Left lung (tissue), 4 donors: ENCODE measurements at regions not wholly inside any gene's neighbourhood (a gene's known extent, or its start where the extent isn't known, plus 50 kb on each side); places are given as distances from the start of the nearest gene placed in this dataset.

Experiments used
- ATAC-seq: fragments of 200-7000 bp; cut with Tn5 transposase; one replicate; pipeline ENCODE4 v1.9.1; 2020; ENCODE audit warnings: moderate library complexity
- DNase-seq, 4 donors: peaks; one replicate each; pipeline ENCODE4 v3.0.0-alpha.2; 2013 to 2020
- H3K27ac ChIP-seq, 2 donors: fragments of 200-600 bp; sonication (generic) in 1 of 2; one replicate each; pipeline versions ENCODE4 v1.5.0 to v1.8.0; 2020 to 2021
- H3K27me3 ChIP-seq, 2 donors: fragments of 200-600 bp; sonication (generic) in 1 of 2; one replicate each; pipeline versions ENCODE4 v1.5.0 to v1.8.0; 2020 to 2021
- H3K36me3 ChIP-seq, 2 donors: fragments of 200-600 bp; sonication (generic) in 1 of 2; one replicate each; pipeline versions ENCODE4 v1.5.0 to v1.8.0; 2020 to 2021
- H3K4me1 ChIP-seq, 2 donors: fragments of 200-600 bp; one replicate each; pipeline ENCODE4 v1.8.0; 2021
- H3K4me3 ChIP-seq, 2 donors: fragments of 200-600 bp; sonication (generic) in 1 of 2; one replicate each; pipeline versions ENCODE4 v1.5.0 to v1.8.0; 2020 to 2021; ENCODE audit warnings: mild to moderate bottlenecking in 1 of 2
- H3K9me3 ChIP-seq, 2 donors: fragments of 200-600 bp; sonication (generic) in 1 of 2; one replicate each; pipeline versions ENCODE4 v1.5.0 to v1.8.0; 2020 to 2021
- intact Hi-C, 2 donors: fragments of 100-400 bp; cut with DNase I; formaldehyde crosslinking; loops; one replicate each; pipeline versions ENCODE4 v1.11.2 to v1.14.2; 2022
- TF ChIP-seq, protein P1 (sequence below), 2 donors: fragments of 200-600 bp; sonication (generic) in 1 of 2; IDR thresholded peaks; one replicate each; pipeline versions ENCODE4 v1.5.0 to v1.8.0; 2021; ENCODE audit warnings: antibody characterized with exemption in 2 of 2
- donor health status: DM: no; HTN: yes; CAD: no.
- donor health status: DM: no; HTN: no; CAD: no.

- H3K27me3 ChIP-seq, result no peaks in the 10 kb centered on the region
- ATAC-seq, result no peak
- no peak overlapping the region for H3K4me3 ChIP-seq
- no peaks in the 10 kb centered on the region for H3K4me1 ChIP-seq
- DNase-seq, result no peak
- no peak overlapping the region for H3K27ac ChIP-seq
- intact Hi-C loops, result no loop called here
- no peaks in the 10 kb centered on the region for H3K9me3 ChIP-seq
- H3K36me3 ChIP-seq, result no peaks in the 10 kb centered on the region
- TF ChIP-seq, protein P1, sequence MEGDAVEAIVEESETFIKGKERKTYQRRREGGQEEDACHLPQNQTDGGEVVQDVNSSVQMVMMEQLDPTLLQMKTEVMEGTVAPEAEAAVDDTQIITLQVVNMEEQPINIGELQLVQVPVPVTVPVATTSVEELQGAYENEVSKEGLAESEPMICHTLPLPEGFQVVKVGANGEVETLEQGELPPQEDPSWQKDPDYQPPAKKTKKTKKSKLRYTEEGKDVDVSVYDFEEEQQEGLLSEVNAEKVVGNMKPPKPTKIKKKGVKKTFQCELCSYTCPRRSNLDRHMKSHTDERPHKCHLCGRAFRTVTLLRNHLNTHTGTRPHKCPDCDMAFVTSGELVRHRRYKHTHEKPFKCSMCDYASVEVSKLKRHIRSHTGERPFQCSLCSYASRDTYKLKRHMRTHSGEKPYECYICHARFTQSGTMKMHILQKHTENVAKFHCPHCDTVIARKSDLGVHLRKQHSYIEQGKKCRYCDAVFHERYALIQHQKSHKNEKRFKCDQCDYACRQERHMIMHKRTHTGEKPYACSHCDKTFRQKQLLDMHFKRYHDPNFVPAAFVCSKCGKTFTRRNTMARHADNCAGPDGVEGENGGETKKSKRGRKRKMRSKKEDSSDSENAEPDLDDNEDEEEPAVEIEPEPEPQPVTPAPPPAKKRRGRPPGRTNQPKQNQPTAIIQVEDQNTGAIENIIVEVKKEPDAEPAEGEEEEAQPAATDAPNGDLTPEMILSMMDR (IDR thresholded peaks at IDR 0.05), result no peak
These were observed 93.3 kb downstream of the EDN1 start for GRCh38 chr6:12383448-12383847.

DNA sequence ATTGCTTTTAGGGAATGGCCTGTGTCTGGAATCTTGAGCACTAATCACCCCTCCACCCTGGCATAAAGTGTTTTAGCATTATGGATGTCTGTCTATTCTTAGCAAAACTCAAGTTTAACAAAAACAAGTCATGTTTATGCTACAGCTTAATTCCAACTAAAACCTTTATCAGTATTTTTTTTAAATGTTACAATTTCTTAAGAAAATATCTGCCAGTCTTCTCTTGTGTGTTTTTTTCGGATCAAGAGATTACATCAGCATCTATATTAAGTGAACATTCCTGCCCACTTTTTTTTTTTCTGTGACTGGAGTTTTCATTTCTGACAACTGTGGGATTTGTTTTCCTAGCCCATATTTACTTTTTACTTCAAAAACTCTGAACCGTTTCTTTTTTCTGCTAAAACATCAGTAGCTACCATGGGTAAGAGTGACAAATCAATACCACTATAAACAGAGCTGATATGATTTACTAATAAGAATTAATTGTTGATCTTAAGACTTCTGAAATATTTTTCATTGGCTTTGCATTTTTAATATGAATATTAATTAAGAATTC lies 94.3 kb downstream of the EDN1 start:
- H3K27ac ChIP-seq, result no peak overlapping the region
- DNase-seq (no peak), ATAC-seq (no peak)
- no peaks in the 10 kb centered on the region for H3K4me1 ChIP-seq
- H3K27me3 ChIP-seq, result no peaks in the 10 kb centered on the region
- H3K9me3 ChIP-seq, result no peaks in the 10 kb centered on the region
- TF ChIP-seq, protein P1 (IDR thresholded peaks at IDR 0.05), result no peak
- H3K36me3 ChIP-seq, result no peaks in the 10 kb centered on the region
- intact Hi-C loops, result no loop called here
- no peak overlapping the region for H3K4me3 ChIP-seq

DNA sequence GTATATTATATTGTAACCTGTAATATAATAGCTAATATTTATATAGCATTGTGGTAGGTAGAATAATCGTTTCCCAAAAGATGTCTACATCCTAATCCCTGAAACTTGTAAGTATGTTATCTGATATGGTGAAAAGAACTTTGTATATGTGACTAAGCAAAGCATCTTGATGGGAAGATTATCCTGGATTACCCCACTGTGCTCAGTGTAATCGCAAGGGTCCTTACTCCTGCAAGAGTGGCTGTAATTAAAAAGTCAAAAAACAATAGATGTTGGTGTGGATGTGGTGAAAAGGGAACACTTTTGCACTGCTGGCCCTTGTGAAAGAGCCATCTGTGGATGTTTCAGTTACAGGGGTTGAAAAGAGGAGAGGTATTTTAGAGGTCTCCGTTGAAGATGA lies 95.2 kb downstream of the EDN1 start:
- Histone ChIP-seq H3K27me3 (no peaks in the 10 kb centered on the region), H3K9me3 (no peaks in the 10 kb centered on the region), H3K4me3 (no peak overlapping the region), H3K4me1 (no peaks in the 10 kb centered on the region), H3K27ac (no peak overlapping the region), H3K36me3 (no peaks in the 10 kb centered on the region)
- intact Hi-C loops, result no loop called here
- no peak for DNase-seq
- ATAC-seq, result no peak
- TF ChIP-seq, protein P1 (IDR thresholded peaks at IDR 0.05), result no peak

GRCh38 chr6:12386816-12387215 lies 96.7 kb downstream of the EDN1 start:
- Histone ChIP-seq H3K4me3 (no peak overlapping the region), H3K27ac (no peak overlapping the region), H3K9me3 (no peaks in the 10 kb centered on the region), H3K27me3 (no peaks in the 10 kb centered on the region), H3K4me1 (no peaks in the 10 kb centered on the region), H3K36me3 (no peaks in the 10 kb centered on the region)
- ATAC-seq, result no peak
- intact Hi-C loops, result no loop called here
- TF ChIP-seq, protein P1 (IDR thresholded peaks at IDR 0.05), result no peak
- DNase-seq, result no peak

- H3K27ac ChIP-seq, result no peak overlapping the region
- DNase-seq (no peak), ATAC-seq (no peak)
- no peaks in the 10 kb centered on the region for H3K27me3 ChIP-seq
- no peaks in the 10 kb centered on the region for H3K36me3 ChIP-seq
- TF ChIP-seq, protein P1 (IDR thresholded peaks at IDR 0.05), result no peak
- no peaks in the 10 kb centered on the region for H3K4me1 ChIP-seq
- H3K9me3 ChIP-seq, result no peaks in the 10 kb centered on the region
- no peak overlapping the region for H3K4me3 ChIP-seq
- intact Hi-C loops, result no loop called here
These were observed 101.3 kb downstream of the EDN1 start for GRCh38 chr6:12391472-12391871.
